GM12872 (cell line): ENCODE measurements at regions not wholly inside any gene's neighbourhood (a gene's known extent, or its start where the extent isn't known, plus 50 kb on each side); places are given as distances from the start of the nearest gene placed in this dataset.

ENCODE experiments used
- CTCF ChIP-seq: IDR thresholded peaks from 3 replicates; pipeline ENCODE4 v1.5.1; 2011; ENCODE audit warnings: low read depth, mild to moderate bottlenecking, low read length, moderate library complexity; ENCODE audit not compliant: insufficient read depth

- no peak for TF ChIP-seq CTCF
Measured at GRCh38 chr6:6752129-6752528, 163.6 kb downstream of the LY86 start.

GRCh38 chr6:6753301-6753700 is 164.8 kb downstream of the LY86 start:
- TF ChIP-seq CTCF = no peak

- no peak for TF ChIP-seq CTCF
Measured at GRCh38 chr6:6756526-6756925, 168.0 kb downstream of the LY86 start.

- no peak for TF ChIP-seq CTCF
Measured at GRCh38 chr6:6758546-6758914, 170.0 kb downstream of the LY86 start.

GRCh38 chr6:6758915-6759654 is 170.6 kb downstream of the LY86 start:
- peak; percentile 70 for TF ChIP-seq CTCF

- no peak for TF ChIP-seq CTCF
Measured at GRCh38 chr6:6760002-6760401, 171.5 kb downstream of the LY86 start.

GRCh38 chr6:6764764-6765434 is 176.4 kb downstream of the LY86 start:
- TF ChIP-seq CTCF = no peak
